WTC11 (cell line): ENCODE measurements at regions not wholly inside any gene's neighbourhood (a gene's known extent, or its start where the extent isn't known, plus 50 kb on each side); places are given as distances from the start of the nearest gene placed in this dataset.

Experiments
- AR ChIP-seq: fragments of 250-450 bp; sonication (Bioruptor Pico); IDR thresholded peaks from 2 replicates; pipeline ENCODE4 v1.9.0; 2021; ENCODE audit warnings: mild to moderate bottlenecking
- ATF3 ChIP-seq: sonication (generic); formaldehyde crosslinking; conservative IDR thresholded peaks from 2 replicates; pipeline ENCODE4 v1.8.1; 2022; ENCODE audit warnings: mild to moderate bottlenecking, missing genetic modification reagents
- E2F4 ChIP-seq: sonication (generic); formaldehyde crosslinking; IDR thresholded peaks from 2 replicates; pipeline ENCODE4 v1.8.1; 2022; ENCODE audit warnings: low read depth, mild to moderate bottlenecking, moderate library complexity, missing genetic modification reagents, borderline replicate concordance
- FOXP1 ChIP-seq: sonication (generic); formaldehyde crosslinking; IDR thresholded peaks from 2 replicates; pipeline ENCODE4 v1.8.0; 2022; ENCODE audit warnings: missing genetic modification reagents, mild to moderate bottlenecking, moderate library complexity, borderline replicate concordance
- JUN ChIP-seq: sonication (generic); formaldehyde crosslinking; IDR thresholded peaks from 2 replicates; pipeline ENCODE4 v1.8.0; 2023; ENCODE audit warnings: mild to moderate bottlenecking, missing genetic modification reagents
- NR2C2 ChIP-seq: sonication (generic); formaldehyde crosslinking; IDR thresholded peaks from 2 replicates; pipeline ENCODE4 v1.8.0; 2022; ENCODE audit warnings: mild to moderate bottlenecking, missing genetic modification reagents
- RORB ChIP-seq: fragments of 250-450 bp; sonication (Bioruptor Pico); IDR thresholded peaks from 2 replicates; pipeline ENCODE4 v1.9.0; 2021; ENCODE audit warnings: mild to moderate bottlenecking
- TCF7 ChIP-seq: sonication (generic); formaldehyde crosslinking; IDR thresholded peaks from 2 replicates; pipeline ENCODE4 v1.8.0; 2022; ENCODE audit warnings: mild to moderate bottlenecking, low read depth, missing genetic modification reagents, moderate library complexity
- ZNF121 ChIP-seq: sonication (generic); formaldehyde crosslinking; IDR thresholded peaks from 2 replicates; pipeline ENCODE4 v1.8.0; 2023; ENCODE audit warnings: missing genetic modification reagents
- ZNF281 ChIP-seq: sonication (generic); formaldehyde crosslinking; IDR thresholded peaks from 2 replicates; pipeline ENCODE4 v1.8.0; 2023; ENCODE audit warnings: mild to moderate bottlenecking, missing genetic modification reagents
- TF ChIP-seq, protein P1 (sequence below): fragments of 200-600 bp; IDR thresholded peaks from 2 replicates; pipeline ENCODE4 v1.8.0; 2022; ENCODE audit warnings: antibody characterized with exemption
- TF ChIP-seq, protein P2 (sequence below): sonication (generic); formaldehyde crosslinking; IDR thresholded peaks from 2 replicates; pipeline ENCODE4 v1.8.0; 2022; ENCODE audit warnings: mild to moderate bottlenecking, missing genetic modification reagents
- TF ChIP-seq, protein P3 (sequence below): fragments of 250-450 bp; sonication (Bioruptor Pico); IDR thresholded peaks from 2 replicates; pipeline ENCODE4 v1.9.0; 2021; ENCODE audit warnings: mild to moderate bottlenecking
- TF ChIP-seq, protein P4 (sequence below): sonication (generic); formaldehyde crosslinking; IDR thresholded peaks from 2 replicates; pipeline ENCODE4 v1.8.1; 2022; ENCODE audit warnings: mild to moderate bottlenecking, missing genetic modification reagents, moderate library complexity, borderline replicate concordance

GRCh38 chr2:211077216-211077767 lies 520.9 kb downstream of the CPS1 start:
- no peak for TF ChIP-seq JUN
- TF ChIP-seq AR = no peak
- TF ChIP-seq, protein P1, sequence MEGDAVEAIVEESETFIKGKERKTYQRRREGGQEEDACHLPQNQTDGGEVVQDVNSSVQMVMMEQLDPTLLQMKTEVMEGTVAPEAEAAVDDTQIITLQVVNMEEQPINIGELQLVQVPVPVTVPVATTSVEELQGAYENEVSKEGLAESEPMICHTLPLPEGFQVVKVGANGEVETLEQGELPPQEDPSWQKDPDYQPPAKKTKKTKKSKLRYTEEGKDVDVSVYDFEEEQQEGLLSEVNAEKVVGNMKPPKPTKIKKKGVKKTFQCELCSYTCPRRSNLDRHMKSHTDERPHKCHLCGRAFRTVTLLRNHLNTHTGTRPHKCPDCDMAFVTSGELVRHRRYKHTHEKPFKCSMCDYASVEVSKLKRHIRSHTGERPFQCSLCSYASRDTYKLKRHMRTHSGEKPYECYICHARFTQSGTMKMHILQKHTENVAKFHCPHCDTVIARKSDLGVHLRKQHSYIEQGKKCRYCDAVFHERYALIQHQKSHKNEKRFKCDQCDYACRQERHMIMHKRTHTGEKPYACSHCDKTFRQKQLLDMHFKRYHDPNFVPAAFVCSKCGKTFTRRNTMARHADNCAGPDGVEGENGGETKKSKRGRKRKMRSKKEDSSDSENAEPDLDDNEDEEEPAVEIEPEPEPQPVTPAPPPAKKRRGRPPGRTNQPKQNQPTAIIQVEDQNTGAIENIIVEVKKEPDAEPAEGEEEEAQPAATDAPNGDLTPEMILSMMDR = no peak
- no peak for TF ChIP-seq NR2C2 (CRISPR knock-in tag)
- no peak for TF ChIP-seq ZNF281
- TF ChIP-seq FOXP1 (CRISPR knock-in tag) = no peak
- no peak for TF ChIP-seq ZNF121 (CRISPR knock-in tag)
- TF ChIP-seq ATF3 (CRISPR knock-in tag) = no peak
- no peak for TF ChIP-seq TCF7 (CRISPR knock-in tag)
- TF ChIP-seq RORB = no peak
- TF ChIP-seq, protein P2, sequence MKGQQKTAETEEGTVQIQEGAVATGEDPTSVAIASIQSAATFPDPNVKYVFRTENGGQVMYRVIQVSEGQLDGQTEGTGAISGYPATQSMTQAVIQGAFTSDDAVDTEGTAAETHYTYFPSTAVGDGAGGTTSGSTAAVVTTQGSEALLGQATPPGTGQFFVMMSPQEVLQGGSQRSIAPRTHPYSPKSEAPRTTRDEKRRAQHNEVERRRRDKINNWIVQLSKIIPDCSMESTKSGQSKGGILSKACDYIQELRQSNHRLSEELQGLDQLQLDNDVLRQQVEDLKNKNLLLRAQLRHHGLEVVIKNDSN (CRISPR knock-in tag) = no peak
- TF ChIP-seq E2F4 = no peak
- TF ChIP-seq, protein P3, sequence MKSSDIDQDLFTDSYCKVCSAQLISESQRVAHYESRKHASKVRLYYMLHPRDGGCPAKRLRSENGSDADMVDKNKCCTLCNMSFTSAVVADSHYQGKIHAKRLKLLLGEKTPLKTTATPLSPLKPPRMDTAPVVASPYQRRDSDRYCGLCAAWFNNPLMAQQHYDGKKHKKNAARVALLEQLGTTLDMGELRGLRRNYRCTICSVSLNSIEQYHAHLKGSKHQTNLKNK (CRISPR knock-in tag) = no peak
- TF ChIP-seq, protein P4, sequence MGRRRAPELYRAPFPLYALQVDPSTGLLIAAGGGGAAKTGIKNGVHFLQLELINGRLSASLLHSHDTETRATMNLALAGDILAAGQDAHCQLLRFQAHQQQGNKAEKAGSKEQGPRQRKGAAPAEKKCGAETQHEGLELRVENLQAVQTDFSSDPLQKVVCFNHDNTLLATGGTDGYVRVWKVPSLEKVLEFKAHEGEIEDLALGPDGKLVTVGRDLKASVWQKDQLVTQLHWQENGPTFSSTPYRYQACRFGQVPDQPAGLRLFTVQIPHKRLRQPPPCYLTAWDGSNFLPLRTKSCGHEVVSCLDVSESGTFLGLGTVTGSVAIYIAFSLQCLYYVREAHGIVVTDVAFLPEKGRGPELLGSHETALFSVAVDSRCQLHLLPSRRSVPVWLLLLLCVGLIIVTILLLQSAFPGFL (CRISPR knock-in tag) = no peak
